Breast epithelium (tissue), 4 donors: ENCODE measurements at regions not wholly inside any gene's neighbourhood (a gene's known extent, or its start where the extent isn't known, plus 50 kb on each side); places are given as distances from the start of the nearest gene placed in this dataset.

Source experiments
- DNase-seq, 2 donors: peaks; one replicate each; pipeline ENCODE4 v3.0.0-alpha.2; 2019; ENCODE audit warnings: low spot score in 2 of 2
- H3K27ac ChIP-seq, 2 donors: fragments of 200-600 bp; sonication (generic) in 1 of 2; one replicate each; pipeline ENCODE4 v1.5.1; 2016 to 2019; ENCODE audit warnings: mild to moderate bottlenecking in 1 of 2
- H3K27me3 ChIP-seq, 2 donors: fragments of 200-600 bp; sonication (generic) in 1 of 2; one replicate each; pipeline versions ENCODE4 v1.5.1 to v1.6.0; 2017 to 2019; ENCODE audit warnings: control low read depth in 1 of 2, mild to moderate bottlenecking in 1 of 2
- H3K36me3 ChIP-seq: fragments of 200-600 bp; one replicate; pipeline ENCODE4 v1.5.1; 2019
- H3K4me1 ChIP-seq, 2 donors: fragments of 200-600 bp; sonication (generic); one replicate each; pipeline ENCODE4 v1.5.1; 2016 to 2019; ENCODE audit warnings: control low read depth in 1 of 2
- H3K4me3 ChIP-seq, 3 donors: fragments of 200-600 bp; sonication (generic); 1 replicate in 2 of 3; 2 replicates in 1 of 3; pipeline ENCODE4 v1.5.1; 2016 to 2019; ENCODE audit warnings: mild to moderate bottlenecking in 3 of 3, moderate library complexity in 2 of 3
- H3K9me3 ChIP-seq, 2 donors: fragments of 200-600 bp; sonication (generic) in 1 of 2; one replicate each; pipeline ENCODE4 v1.5.1; 2016 to 2019; ENCODE audit warnings: control low read depth in 1 of 2
- POLR2A ChIP-seq: fragments of 450-650 bp; IDR thresholded peaks from one replicate; pipeline ENCODE4 v1.6.1; 2016; ENCODE audit warnings: antibody characterized with exemption, mild to moderate bottlenecking, moderate library complexity
- POLR2AphosphoS5 ChIP-seq, 3 donors: sonication (generic); formaldehyde crosslinking; IDR thresholded peaks; one replicate each; pipeline ENCODE4 v1.6.1; 2017; ENCODE audit warnings: antibody characterized with exemption in 3 of 3
- intact Hi-C: fragments of 100-400 bp; cut with DNase I; formaldehyde crosslinking; loops from one replicate; pipeline ENCODE4 v1.15.1; 2023; ENCODE audit warnings: low total_unique reads
- TF ChIP-seq, protein P1 (sequence below), 3 donors: fragments of 450-650 bp; IDR thresholded peaks; one replicate each; pipeline ENCODE4 v1.5.1; 2016 to 2017; ENCODE audit warnings: antibody characterized with exemption in 3 of 3, mild to moderate bottlenecking in 3 of 3, moderate library complexity in 3 of 3

DNA sequence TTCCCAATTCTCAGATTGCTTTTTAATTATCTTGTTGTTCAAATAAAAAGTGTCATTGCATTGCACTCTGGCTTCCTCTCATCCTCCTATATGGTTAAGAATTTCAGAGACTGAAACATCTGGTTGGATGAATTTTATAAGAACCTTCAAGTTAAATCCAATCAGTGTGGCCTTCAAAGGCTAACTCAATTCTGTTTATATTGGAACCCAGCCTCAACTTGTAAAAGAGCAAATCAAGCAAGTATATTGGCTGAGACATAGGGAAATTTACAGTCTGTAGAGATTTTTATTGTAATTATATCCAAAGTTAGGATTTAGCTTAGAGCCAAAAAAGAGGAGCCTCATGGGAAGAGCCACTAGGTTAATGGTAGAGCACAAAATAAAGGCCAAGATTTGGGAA lies 159.9 kb upstream of the FER start:
- H3K4me3 ChIP-seq = no peak overlapping the region
- no peaks in the 10 kb centered on the region for H3K4me1 ChIP-seq
- intact Hi-C loops = no loop called here
- H3K9me3 ChIP-seq = no peaks in the 10 kb centered on the region
- DNase-seq = no peak
- H3K27me3 ChIP-seq = no peaks in the 10 kb centered on the region
- H3K36me3 ChIP-seq = no peaks in the 10 kb centered on the region
- TF ChIP-seq POLR2AphosphoS5 (IDR thresholded peaks at IDR 0.05) (no peak), POLR2A (no peak)
- TF ChIP-seq, protein P1, sequence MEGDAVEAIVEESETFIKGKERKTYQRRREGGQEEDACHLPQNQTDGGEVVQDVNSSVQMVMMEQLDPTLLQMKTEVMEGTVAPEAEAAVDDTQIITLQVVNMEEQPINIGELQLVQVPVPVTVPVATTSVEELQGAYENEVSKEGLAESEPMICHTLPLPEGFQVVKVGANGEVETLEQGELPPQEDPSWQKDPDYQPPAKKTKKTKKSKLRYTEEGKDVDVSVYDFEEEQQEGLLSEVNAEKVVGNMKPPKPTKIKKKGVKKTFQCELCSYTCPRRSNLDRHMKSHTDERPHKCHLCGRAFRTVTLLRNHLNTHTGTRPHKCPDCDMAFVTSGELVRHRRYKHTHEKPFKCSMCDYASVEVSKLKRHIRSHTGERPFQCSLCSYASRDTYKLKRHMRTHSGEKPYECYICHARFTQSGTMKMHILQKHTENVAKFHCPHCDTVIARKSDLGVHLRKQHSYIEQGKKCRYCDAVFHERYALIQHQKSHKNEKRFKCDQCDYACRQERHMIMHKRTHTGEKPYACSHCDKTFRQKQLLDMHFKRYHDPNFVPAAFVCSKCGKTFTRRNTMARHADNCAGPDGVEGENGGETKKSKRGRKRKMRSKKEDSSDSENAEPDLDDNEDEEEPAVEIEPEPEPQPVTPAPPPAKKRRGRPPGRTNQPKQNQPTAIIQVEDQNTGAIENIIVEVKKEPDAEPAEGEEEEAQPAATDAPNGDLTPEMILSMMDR (IDR thresholded peaks at IDR 0.05) = no peak
- H3K27ac ChIP-seq = no peak overlapping the region

GRCh38 chr5:108581026-108581425 lies 166.7 kb upstream of the FER start:
- no peak for TF ChIP-seq POLR2A
- TF ChIP-seq POLR2AphosphoS5 (IDR thresholded peaks at IDR 0.05) = no peak
- TF ChIP-seq, protein P1 (IDR thresholded peaks at IDR 0.05) = no peak
- H3K4me1 ChIP-seq = no peaks in the 10 kb centered on the region
- H3K27ac ChIP-seq = no peak overlapping the region
- H3K4me3 ChIP-seq = no peak overlapping the region
- H3K27me3 ChIP-seq = peaks cover 0 to 4% of the 10 kb centered on the region in 2 donors
- intact Hi-C loops = no loop called here
- no peaks in the 10 kb centered on the region for H3K9me3 ChIP-seq
- DNase-seq = no peak
- no peaks in the 10 kb centered on the region for H3K36me3 ChIP-seq

- no peak for TF ChIP-seq POLR2AphosphoS5 (IDR thresholded peaks at IDR 0.05)
- TF ChIP-seq, protein P1 (IDR thresholded peaks at IDR 0.05) = no peak
- no peak for TF ChIP-seq POLR2A
- Histone ChIP-seq H3K9me3 (peaks cover 6 to 15% of the 10 kb centered on the region in 2 donors), H3K27me3 (peaks cover 0 to 4% of the 10 kb centered on the region in 2 donors), H3K4me1 (no peaks in the 10 kb centered on the region), H3K27ac (no peak overlapping the region), H3K4me3 (no peak overlapping the region), H3K36me3 (no peaks in the 10 kb centered on the region)
- intact Hi-C loops = no loop called here
- DNase-seq = no peak
Measured at GRCh38 chr5:108579236-108579635, 168.5 kb upstream of the FER start.

- no peaks in the 10 kb centered on the region for H3K36me3 ChIP-seq
- H3K4me1 ChIP-seq = no peaks in the 10 kb centered on the region
- no peak for DNase-seq
- H3K9me3 ChIP-seq = peaks cover 6 to 19% of the 10 kb centered on the region in 2 donors
- intact Hi-C loops = no loop called here
- no peak overlapping the region for H3K27ac ChIP-seq
- H3K4me3 ChIP-seq = no peak overlapping the region
- TF ChIP-seq, protein P1 (IDR thresholded peaks at IDR 0.05) = no peak
- peaks cover 0 to 4% of the 10 kb centered on the region in 2 donors for H3K27me3 ChIP-seq
Measured at GRCh38 chr5:108578791-108579190, 168.9 kb upstream of the FER start.

GRCh38 chr5:108567429-108567828 lies 180.3 kb upstream of the FER start:
- intact Hi-C loops = no loop called here
- TF ChIP-seq, protein P1 (IDR thresholded peaks at IDR 0.05) = no peak
- TF ChIP-seq POLR2AphosphoS5 (IDR thresholded peaks at IDR 0.05) = no peak
- TF ChIP-seq POLR2A = no peak
- no peak for DNase-seq
- H3K27ac ChIP-seq = no peak overlapping the region
- H3K4me1 ChIP-seq = no peaks in the 10 kb centered on the region
- H3K4me3 ChIP-seq = no peak overlapping the region
- no peaks in the 10 kb centered on the region for H3K36me3 ChIP-seq
- H3K9me3 ChIP-seq = no peaks in the 10 kb centered on the region
- no peaks in the 10 kb centered on the region for H3K27me3 ChIP-seq
